Esophagus muscularis mucosa (tissue), 4 donors: ENCODE measurements at regions not wholly inside any gene's neighbourhood (a gene's known extent, or its start where the extent isn't known, plus 50 kb on each side); places are given as distances from the start of the nearest gene placed in this dataset.

Experiments
- DNase-seq: peaks from one replicate; pipeline ENCODE4 v3.0.0-alpha.2; 2017; ENCODE audit errors: extremely low spot score
- H3K27ac ChIP-seq, 4 donors: fragments of 200-600 bp; sonication (generic); replicated peaks in 1 of 4; 1 replicate in 3 of 4; 2 replicates in 1 of 4; pipeline ENCODE4 v1.5.1; 2016 to 2019; ENCODE audit warnings: mild to moderate bottlenecking in 1 of 4
- H3K27me3 ChIP-seq, 4 donors: fragments of 200-600 bp; sonication (generic); one replicate each; pipeline versions ENCODE4 v1.5.1 to v1.6.0; 2016 to 2019
- H3K36me3 ChIP-seq, 4 donors: fragments of 200-600 bp; sonication (generic); one replicate each; pipeline ENCODE4 v1.5.1; 2016 to 2019
- H3K4me1 ChIP-seq, 4 donors: fragments of 200-600 bp; sonication (generic); one replicate each; pipeline ENCODE4 v1.5.1; 2016 to 2019
- H3K4me3 ChIP-seq, 4 donors: fragments of 200-600 bp; sonication (generic); 1 replicate in 2 of 4; 2 replicates in 2 of 4; pipeline ENCODE4 v1.5.1; 2016 to 2019; ENCODE audit warnings: mild to moderate bottlenecking in 4 of 4, moderate library complexity in 1 of 4
- H3K9me3 ChIP-seq, 4 donors: fragments of 200-600 bp; sonication (generic); 1 replicate in 3 of 4; 2 replicates in 1 of 4; pipeline ENCODE4 v1.5.1; 2016 to 2019
- EP300 ChIP-seq: sonication (generic); formaldehyde crosslinking; IDR thresholded peaks from one replicate; pipeline ENCODE4 v1.6.1; 2017; ENCODE audit warnings: antibody characterized with exemption
- POLR2A ChIP-seq: fragments of 450-650 bp; IDR thresholded peaks from one replicate; pipeline ENCODE4 v1.6.1; 2017; ENCODE audit warnings: antibody characterized with exemption, moderate library complexity, mild to moderate bottlenecking, low read depth
- POLR2AphosphoS5 ChIP-seq, 2 donors: sonication (generic); formaldehyde crosslinking; IDR thresholded peaks; one replicate each; pipeline ENCODE4 v1.6.1; 2017; ENCODE audit warnings: antibody characterized with exemption in 2 of 2
- WGBS: methylation state at CpG from one replicate; pipeline ENCODE4 v1.1.5; 2018; 5-methylcytosine and 5-hydroxymethylcytosine counted together
- intact Hi-C: fragments of 100-400 bp; cut with DNase I; formaldehyde crosslinking; loops from one replicate; pipeline ENCODE4 v1.15.1; 2023
- TF ChIP-seq, protein P1 (sequence below), 3 experiments: fragments of 200-600 bp in 2 of 3; fragments of 450-650 bp in 1 of 3; sonication (generic) in 2 of 3; IDR thresholded peaks; one replicate each; pipeline ENCODE4 v1.5.1; 2017 to 2019; ENCODE audit warnings: antibody characterized with exemption in 3 of 3, mild to moderate bottlenecking in 2 of 3, moderate library complexity in 1 of 3

- H3K9me3 ChIP-seq = no peaks in the 10 kb centered on the region
- no peaks in the 10 kb centered on the region for H3K4me1 ChIP-seq
- intact Hi-C loops = no loop called here
- H3K36me3 ChIP-seq = no peaks in the 10 kb centered on the region
- no peak overlapping the region for H3K27ac ChIP-seq
- DNase-seq = no peak
- H3K4me3 ChIP-seq = no peak overlapping the region
- TF ChIP-seq, protein P1, sequence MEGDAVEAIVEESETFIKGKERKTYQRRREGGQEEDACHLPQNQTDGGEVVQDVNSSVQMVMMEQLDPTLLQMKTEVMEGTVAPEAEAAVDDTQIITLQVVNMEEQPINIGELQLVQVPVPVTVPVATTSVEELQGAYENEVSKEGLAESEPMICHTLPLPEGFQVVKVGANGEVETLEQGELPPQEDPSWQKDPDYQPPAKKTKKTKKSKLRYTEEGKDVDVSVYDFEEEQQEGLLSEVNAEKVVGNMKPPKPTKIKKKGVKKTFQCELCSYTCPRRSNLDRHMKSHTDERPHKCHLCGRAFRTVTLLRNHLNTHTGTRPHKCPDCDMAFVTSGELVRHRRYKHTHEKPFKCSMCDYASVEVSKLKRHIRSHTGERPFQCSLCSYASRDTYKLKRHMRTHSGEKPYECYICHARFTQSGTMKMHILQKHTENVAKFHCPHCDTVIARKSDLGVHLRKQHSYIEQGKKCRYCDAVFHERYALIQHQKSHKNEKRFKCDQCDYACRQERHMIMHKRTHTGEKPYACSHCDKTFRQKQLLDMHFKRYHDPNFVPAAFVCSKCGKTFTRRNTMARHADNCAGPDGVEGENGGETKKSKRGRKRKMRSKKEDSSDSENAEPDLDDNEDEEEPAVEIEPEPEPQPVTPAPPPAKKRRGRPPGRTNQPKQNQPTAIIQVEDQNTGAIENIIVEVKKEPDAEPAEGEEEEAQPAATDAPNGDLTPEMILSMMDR (IDR thresholded peaks at IDR 0.05) = no peak
- TF ChIP-seq EP300 = no peak
- TF ChIP-seq POLR2A = no peak
- WGBS = 68% methylated on average over 7 of the region's 7 CpGs
- peaks cover 0 to 14% (median 0%) of the 10 kb centered on the region in 4 donors for H3K27me3 ChIP-seq
Measured at GRCh38 chr7:142445019-142445686, 187.3 kb upstream of the PRSS58 start.

- 27% methylated on average over 5 of the region's 5 CpGs for WGBS
- DNase-seq = no peak
- Histone ChIP-seq H3K9me3 (no peaks in the 10 kb centered on the region), H3K4me1 (no peaks in the 10 kb centered on the region), H3K27ac (no peak overlapping the region), H3K36me3 (no peaks in the 10 kb centered on the region), H3K27me3 (peaks cover 0 to 17% (median 0%) of the 10 kb centered on the region in 4 donors), H3K4me3 (no peak overlapping the region)
- intact Hi-C loops = no loop called here
- TF ChIP-seq, protein P1 (IDR thresholded peaks at IDR 0.05) = no peak
- TF ChIP-seq POLR2AphosphoS5 (IDR thresholded peaks at IDR 0.05) (no peak), EP300 (no peak), POLR2A (no peak)
Measured at GRCh38 chr7:142443216-142444010, 185.6 kb upstream of the PRSS58 start.

DNA sequence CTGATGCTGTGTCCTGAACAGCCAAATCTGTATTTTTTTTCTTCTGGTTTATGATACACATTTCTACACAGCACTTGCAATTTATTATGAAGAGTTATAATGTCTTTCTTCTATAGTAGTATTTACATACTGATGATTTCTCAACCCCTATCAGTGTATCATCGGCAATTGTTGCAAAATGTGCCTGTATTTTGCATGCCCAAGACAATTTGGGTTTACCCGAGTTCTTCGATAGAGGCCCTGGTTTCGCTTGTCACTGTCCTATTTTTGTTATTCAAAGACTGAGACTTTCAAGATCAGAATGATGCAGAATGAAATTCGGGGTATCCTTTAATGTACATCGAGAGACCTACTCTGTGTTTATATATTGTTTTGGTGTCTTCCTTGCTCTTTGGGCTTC, 184.5 kb upstream of the PRSS58 start:
- Histone ChIP-seq H3K4me1 (no peaks in the 10 kb centered on the region), H3K36me3 (no peaks in the 10 kb centered on the region), H3K9me3 (no peaks in the 10 kb centered on the region), H3K27ac (no peak overlapping the region), H3K27me3 (peaks cover 0 to 19% (median 0%) of the 10 kb centered on the region in 4 donors), H3K4me3 (no peak overlapping the region)
- DNase-seq = no peak
- intact Hi-C loops = no loop called here
- 85% methylated on average over 6 of the region's 6 CpGs for WGBS
- TF ChIP-seq EP300 (no peak), POLR2A (no peak), POLR2AphosphoS5 (IDR thresholded peaks at IDR 0.05) (no peak)
- TF ChIP-seq, protein P1 (IDR thresholded peaks at IDR 0.05) = no peak

DNA sequence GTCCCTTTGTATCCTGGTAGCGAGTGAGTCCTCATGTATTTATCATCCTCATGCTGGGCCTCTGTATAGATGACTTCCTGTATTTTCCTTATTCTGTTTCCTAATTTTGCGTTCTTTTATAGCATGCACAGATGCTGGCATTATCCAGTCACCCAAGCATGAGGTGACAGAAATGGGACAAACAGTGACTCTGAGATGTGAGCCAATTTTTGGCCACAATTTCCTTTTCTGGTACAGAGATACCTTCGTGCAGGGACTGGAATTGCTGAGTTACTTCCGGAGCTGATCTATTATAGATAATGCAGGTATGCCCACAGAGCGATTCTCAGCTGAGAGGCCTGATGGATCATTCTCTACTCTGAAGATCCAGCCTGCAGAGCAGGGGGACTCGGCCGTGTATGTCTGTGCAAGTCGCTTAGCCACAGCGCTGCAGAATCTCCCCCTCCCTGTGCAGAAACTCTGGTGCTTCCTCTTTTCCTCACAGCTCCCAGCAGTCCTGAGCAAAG, 183.1 kb upstream of the PRSS58 start:
- Histone ChIP-seq H3K9me3 (no peaks in the 10 kb centered on the region), H3K36me3 (no peaks in the 10 kb centered on the region), H3K4me3 (no peak overlapping the region), H3K27ac (no peak overlapping the region), H3K4me1 (no peaks in the 10 kb centered on the region), H3K27me3 (peaks cover 0 to 12% (median 0%) of the 10 kb centered on the region in 4 donors)
- DNase-seq = no peak
- TF ChIP-seq, protein P1 (IDR thresholded peaks at IDR 0.05) = no peak
- no peak for TF ChIP-seq EP300
- TF ChIP-seq POLR2A = no peak
- TF ChIP-seq POLR2AphosphoS5 (IDR thresholded peaks at IDR 0.05) = no peak
- WGBS = 61% methylated on average over 9 of the region's 9 CpGs
- intact Hi-C loops = no loop called here
